ENCODE measurements at regions not wholly inside any gene's neighbourhood (a gene's known extent, or its start where the extent isn't known, plus 50 kb on each side); places are given as distances from the start of the nearest gene placed in this dataset.
"Not testable (repeated sequence)": the region's sequence is repeated elsewhere in the genome, so short reads cannot be mapped to it uniquely, and the experiment has no call there.

GRCh38 chr5:171537070-171537849, 117.8 kb downstream of the FGF18 start:
- Histone ChIP-seq H3K9me3 (0 out of 2 replicates have a peak, but pooled peaks cover 4% of the 10 kb centered on the region), H3K36me3 (no peaks in the 10 kb centered on the region), H3K27me3 (no peaks in the 10 kb centered on the region), H3K4me3 (no peak overlapping the region)
- DNase-seq = no peak

GRCh38 chr5:171537923-171538537, 118.6 kb downstream of the FGF18 start:
- DNase-seq = no peak

GRCh38 chr5:171538681-171539080, 119.2 kb downstream of the FGF18 start:
- H3K9me3 ChIP-seq = no peaks in the 10 kb centered on the region
- DNase-seq = no peak
- no peak overlapping the region for H3K4me3 ChIP-seq
- no peaks in the 10 kb centered on the region for H3K36me3 ChIP-seq
- no peaks in the 10 kb centered on the region for H3K27me3 ChIP-seq

More at GRCh38 chr5:171537923-171538537, 118.6 kb downstream of the FGF18 start:
- H3K27me3 ChIP-seq = no peaks in the 10 kb centered on the region
- no peaks in the 10 kb centered on the region for H3K36me3 ChIP-seq
- H3K9me3 ChIP-seq = 0 out of 2 replicates have a peak, but pooled peaks cover 3% of the 10 kb centered on the region
- H3K4me3 ChIP-seq = no peak overlapping the region

- Histone ChIP-seq H3K4me3 (no peak overlapping the region), H3K27me3 (no peaks in the 10 kb centered on the region), H3K9me3 (no peaks in the 10 kb centered on the region), H3K36me3 (no peaks in the 10 kb centered on the region)
- DNase-seq = no peak
These were observed 121.4 kb downstream of the FGF18 start for GRCh38 chr5:171540865-171541264.

- no peak overlapping the region for H3K4me3 ChIP-seq
- H3K9me3 ChIP-seq = no peaks in the 10 kb centered on the region
- H3K36me3 ChIP-seq = no peaks in the 10 kb centered on the region
- DNase-seq = no peak
- no peaks in the 10 kb centered on the region for H3K27me3 ChIP-seq
These were observed 121.9 kb downstream of the FGF18 start for GRCh38 chr5:171541341-171541776.

- no peaks in the 10 kb centered on the region for H3K27me3 ChIP-seq
- no peak for DNase-seq
- H3K4me3 ChIP-seq = no peak overlapping the region
- H3K9me3 ChIP-seq = no peaks in the 10 kb centered on the region
- no peaks in the 10 kb centered on the region for H3K36me3 ChIP-seq
These were observed 123.2 kb downstream of the FGF18 start for GRCh38 chr5:171542525-171543140.

GRCh38 chr5:171543148-171543815, 123.8 kb downstream of the FGF18 start:
- Histone ChIP-seq H3K27me3 (no peaks in the 10 kb centered on the region), H3K9me3 (no peaks in the 10 kb centered on the region), H3K36me3 (no peaks in the 10 kb centered on the region), H3K4me3 (no peak overlapping the region)
- peak; percentile 56 for DNase-seq

- no peak for DNase-seq
- Histone ChIP-seq H3K4me3 (no peak overlapping the region), H3K36me3 (no peaks in the 10 kb centered on the region), H3K27me3 (no peaks in the 10 kb centered on the region), H3K9me3 (no peaks in the 10 kb centered on the region)
These were observed 125.7 kb downstream of the FGF18 start for GRCh38 chr5:171544913-171545765.

GRCh38 chr5:171549274-171549673, 129.8 kb downstream of the FGF18 start:
- Histone ChIP-seq H3K4me3 (no peak overlapping the region), H3K27me3 (no peaks in the 10 kb centered on the region), H3K36me3 (no peaks in the 10 kb centered on the region), H3K9me3 (peaks cover 4% of the 10 kb centered on the region; the same call in 1 of the 2 replicates)
- no peak for DNase-seq

- H3K27me3 ChIP-seq, DNase-seq, H3K4me3 ChIP-seq, H3K36me3 ChIP-seq, H3K9me3 ChIP-seq: not testable (repeated sequence)
These were observed 134.4 kb downstream of the FGF18 start for GRCh38 chr5:171553817-171554216.

GRCh38 chr5:171555160-171555559, 135.7 kb downstream of the FGF18 start:
- no peaks in the 10 kb centered on the region for H3K36me3 ChIP-seq
- no peak for DNase-seq
- H3K4me3 ChIP-seq = no peak overlapping the region
- H3K9me3 ChIP-seq = peaks cover 4% of the 10 kb centered on the region; the same call in 1 of the 2 replicates
- H3K27me3 ChIP-seq = no peaks in the 10 kb centered on the region

- Histone ChIP-seq H3K9me3 (peaks cover 12% of the 10 kb centered on the region), H3K27me3 (no peaks in the 10 kb centered on the region), H3K36me3 (no peaks in the 10 kb centered on the region), H3K4me3 (no peak overlapping the region)
- no peak for DNase-seq
These were observed 143.4 kb downstream of the FGF18 start for GRCh38 chr5:171562822-171563221.

- H3K27me3 ChIP-seq = no peaks in the 10 kb centered on the region
- H3K4me3 ChIP-seq = no peak overlapping the region
- H3K9me3 ChIP-seq = peaks cover 38% of the 10 kb centered on the region
- no peaks in the 10 kb centered on the region for H3K36me3 ChIP-seq
- DNase-seq = no peak
These were observed 148.9 kb downstream of the FGF18 start for GRCh38 chr5:171568389-171568788.

- H3K36me3 ChIP-seq = no peaks in the 10 kb centered on the region
- H3K9me3 ChIP-seq = peaks cover 38% of the 10 kb centered on the region
- no peaks in the 10 kb centered on the region for H3K27me3 ChIP-seq
- no peak overlapping the region for H3K4me3 ChIP-seq
- peak; percentile 32 for DNase-seq
These were observed 149.7 kb downstream of the FGF18 start for GRCh38 chr5:171569065-171569712.

GRCh38 chr5:171570244-171570825, 150.9 kb downstream of the FGF18 start:
- no peak for DNase-seq
- peaks cover 38% of the 10 kb centered on the region for H3K9me3 ChIP-seq
- H3K27me3 ChIP-seq = no peaks in the 10 kb centered on the region
- H3K4me3 ChIP-seq = no peak overlapping the region
- H3K36me3 ChIP-seq = no peaks in the 10 kb centered on the region
